Activated CD8-positive, alpha-beta memory T cell treated with anti-CD3 and anti-CD28 coated beads, Interleukin-2, amount 50 U/mL, for 1 hour (primary cell): ENCODE measurements at regions not wholly inside any gene's neighbourhood (a gene's known extent, or its start where the extent isn't known, plus 50 kb on each side); places are given as distances from the start of the nearest gene placed in this dataset.
"Not testable (repeated sequence)": the region's sequence is repeated elsewhere in the genome, so short reads cannot be mapped to it uniquely, and the experiment has no call there.

Experiments
- DNase-seq: peaks from one replicate; pipeline ENCODE4 v3.0.0-alpha.2; 2020; ENCODE audit errors: extremely low read depth

GRCh38 chr6:15904651-15905376 lies 224.1 kb upstream of the MYLIP start:
- no peak for DNase-seq

GRCh38 chr6:15901141-15902115 lies 227.5 kb upstream of the MYLIP start:
- no peak for DNase-seq

DNA sequence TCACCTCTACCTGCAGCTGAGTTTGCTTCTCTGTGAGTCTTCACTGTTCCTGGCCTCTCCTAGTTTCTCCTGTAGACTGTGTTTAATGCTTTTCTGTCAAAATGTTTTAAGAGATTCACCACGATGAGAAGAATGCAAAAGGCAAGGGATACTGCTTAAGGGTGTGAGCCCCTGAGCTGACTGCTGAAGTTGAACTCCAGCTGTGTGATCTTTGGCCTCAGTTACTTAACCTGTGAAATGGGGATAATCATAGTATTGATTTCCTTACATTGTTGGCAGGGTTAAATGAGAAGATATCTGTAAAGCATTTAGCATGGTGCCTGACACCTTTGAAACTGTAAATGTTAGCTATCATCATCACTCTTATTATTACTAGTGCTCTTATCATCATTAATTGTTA lies 230.2 kb upstream of the MYLIP start:
- DNase-seq = no peak

DNA sequence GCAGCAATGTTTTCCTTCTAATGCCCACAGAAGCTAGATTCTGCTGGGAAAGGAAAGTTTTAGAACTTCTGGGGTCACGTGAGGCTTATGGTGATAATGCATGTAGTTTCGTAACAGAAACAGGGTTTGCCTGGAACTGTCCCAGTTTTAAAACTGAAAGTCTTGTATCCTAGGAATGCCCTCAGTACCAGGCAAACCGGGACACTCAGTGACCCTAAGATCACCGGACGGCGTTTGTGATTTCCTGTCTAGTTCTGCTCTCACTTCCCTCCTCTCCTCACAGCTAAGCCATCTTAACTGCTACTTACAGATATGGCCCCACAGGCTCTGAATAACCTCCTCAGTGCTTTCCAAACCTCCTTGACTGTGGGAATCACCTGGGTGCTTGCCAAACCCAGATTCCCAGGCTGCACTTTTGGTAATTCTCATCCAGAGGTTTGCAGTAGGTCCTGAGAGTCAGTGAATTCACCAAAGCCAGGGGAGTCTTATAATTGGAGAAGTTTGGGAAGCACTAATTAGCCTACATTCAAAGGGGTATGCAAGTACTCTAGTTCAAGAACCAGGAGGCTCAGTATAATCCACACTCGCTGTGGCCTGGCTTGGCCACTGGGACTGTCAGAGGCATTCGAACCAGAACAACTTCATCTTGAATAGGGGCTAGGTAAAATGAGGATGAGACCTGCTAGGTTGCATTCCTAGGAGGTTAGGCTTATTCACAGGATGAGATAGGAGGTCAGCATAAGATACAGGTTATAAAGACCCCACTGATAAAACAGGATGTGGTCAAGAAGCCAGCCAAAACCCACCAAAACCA lies 231.6 kb upstream of the MYLIP start:
- DNase-seq = no peak

DNA sequence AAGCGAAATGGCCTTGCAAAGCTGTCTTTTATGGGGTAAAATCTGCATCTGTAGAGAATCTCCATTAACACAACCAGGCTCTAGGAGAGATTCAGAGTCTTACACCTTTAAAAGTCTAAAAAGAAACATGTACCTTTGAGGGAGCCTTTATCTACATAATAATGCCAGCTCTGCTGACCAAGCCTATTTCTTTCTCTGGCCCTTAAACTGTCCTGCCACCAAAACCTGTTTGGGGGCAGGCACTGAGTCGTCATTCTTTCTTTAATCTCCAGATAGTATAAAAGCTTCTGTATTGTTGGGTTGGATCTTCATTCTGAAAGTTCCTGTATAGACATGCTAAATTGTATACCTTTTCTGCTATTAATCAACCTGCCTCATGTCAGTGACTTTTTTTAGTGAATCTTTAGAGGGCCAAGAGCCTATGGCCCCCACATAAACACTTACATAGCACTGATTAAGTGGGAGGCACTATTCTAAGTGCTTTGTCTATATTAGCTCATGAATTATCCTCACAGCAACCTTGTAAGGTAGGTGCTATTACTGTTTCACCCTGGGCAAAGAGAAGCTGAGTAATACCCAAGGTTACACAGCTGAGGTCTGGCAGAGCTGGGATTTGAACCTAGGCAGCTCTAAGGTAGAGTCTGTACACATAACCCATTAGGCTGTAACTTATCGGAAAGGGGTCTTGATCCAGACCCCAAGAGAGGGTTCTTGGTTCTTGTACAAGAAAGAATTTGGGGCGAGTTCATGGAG lies 232.3 kb upstream of the DTNBP1 start:
- DNase-seq = no peak

DNA sequence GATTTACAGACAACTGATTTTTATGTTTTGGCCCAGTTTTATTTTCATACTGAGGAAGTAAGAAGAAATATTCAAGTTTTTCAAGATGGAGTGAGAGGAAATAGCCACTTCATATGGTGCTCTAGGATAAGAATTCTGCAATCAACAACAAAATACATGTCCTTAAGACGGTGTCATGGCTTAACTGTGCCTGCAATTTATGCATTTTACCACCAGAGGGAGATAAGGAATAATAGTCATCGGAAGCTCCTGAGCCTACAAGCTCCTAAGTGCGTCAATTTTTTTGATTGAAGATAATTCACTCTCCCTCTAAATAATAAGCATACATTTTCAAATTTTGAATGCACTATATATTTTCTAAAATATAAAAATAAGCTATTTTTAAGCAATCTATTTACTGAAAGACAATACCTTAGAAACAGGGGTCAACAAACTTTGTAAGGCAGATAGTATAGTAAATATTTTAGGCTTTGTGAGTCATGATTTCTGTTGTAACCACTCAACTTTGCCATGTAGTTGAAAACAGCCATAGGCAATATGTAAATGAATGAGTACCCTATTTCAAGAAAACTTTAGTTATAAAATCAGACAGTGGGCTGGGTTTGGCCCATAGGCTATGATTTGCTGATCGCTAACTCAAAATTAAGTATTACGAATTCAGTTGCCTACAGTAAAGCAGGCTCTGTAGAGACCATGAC lies 230.9 kb upstream of the DTNBP1 start:
- DNase-seq = no peak

- no peak for DNase-seq
Measured at GRCh38 chr6:15892369-15892768, 229.5 kb upstream of the DTNBP1 start.

DNA sequence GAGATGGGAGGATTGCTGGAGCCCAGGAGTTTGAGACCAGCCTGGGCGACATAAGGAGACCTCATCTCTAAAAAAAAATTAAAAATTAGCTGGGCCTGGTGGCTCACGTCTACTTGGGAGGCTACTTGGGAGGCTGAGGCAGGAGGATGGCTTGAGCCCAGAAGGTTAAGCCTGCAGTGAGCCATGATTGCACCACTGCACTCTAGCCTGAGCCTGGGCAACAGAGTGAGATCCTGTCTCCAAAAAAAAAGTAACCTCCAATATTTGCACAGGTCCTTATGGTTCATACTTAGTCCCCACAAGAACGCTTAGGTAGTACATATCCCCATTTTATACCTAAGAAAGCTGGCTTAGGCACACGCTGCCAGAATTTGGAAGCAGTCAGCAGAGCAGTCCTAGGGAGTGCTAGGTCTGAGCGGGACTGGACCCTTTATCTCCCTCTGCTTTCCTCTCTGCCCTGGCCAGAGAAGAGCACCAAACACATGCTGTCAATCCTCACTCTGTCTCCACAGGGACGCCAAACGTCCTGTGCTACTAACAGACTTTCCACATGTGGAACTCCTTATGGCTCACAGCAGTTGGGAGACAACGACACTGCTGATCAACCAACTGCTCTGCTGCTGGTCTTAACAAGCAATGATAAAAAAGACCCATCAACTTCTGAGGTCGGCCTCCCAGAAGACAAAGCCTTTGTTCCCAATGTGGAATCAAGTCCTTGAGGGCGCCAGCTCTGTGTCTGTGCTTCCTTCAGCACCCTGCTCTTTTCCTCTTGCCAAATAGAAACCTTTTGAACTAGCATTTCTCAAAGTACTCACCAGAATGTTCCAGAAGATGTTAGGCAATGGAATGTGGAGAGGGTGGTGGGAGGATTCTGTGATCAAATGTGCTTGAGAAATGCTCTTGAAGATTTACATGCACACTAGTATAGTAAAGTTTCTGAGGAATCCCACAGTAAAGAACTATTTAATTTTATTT lies 226.3 kb upstream of the DTNBP1 start:
- DNase-seq = no peak

- no peak for DNase-seq
Measured at GRCh38 chr6:15887491-15888461, 224.9 kb upstream of the DTNBP1 start.

- DNase-seq = no peak
Measured at GRCh38 chr6:15885624-15886023, 222.8 kb upstream of the DTNBP1 start.

DNA sequence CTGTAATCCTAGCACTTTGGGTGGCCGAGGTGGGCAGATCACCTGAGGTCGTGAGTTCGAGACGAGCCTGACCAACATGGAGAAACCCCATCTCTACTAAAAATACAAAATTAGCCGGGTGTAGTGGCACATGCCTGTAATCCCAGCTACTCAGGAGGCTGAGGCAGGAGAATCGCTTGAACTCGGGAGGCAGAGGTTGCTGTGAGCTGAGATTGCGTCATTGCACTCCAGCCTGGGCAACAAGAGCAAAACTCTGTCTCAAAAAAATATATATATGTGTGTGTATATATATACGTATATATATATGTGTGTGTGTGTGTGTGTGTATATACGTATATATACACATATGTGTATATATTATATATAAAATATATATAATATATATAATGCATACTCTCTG lies 220.8 kb upstream of the DTNBP1 start:
- DNase-seq = not testable (repeated sequence)

- DNase-seq = no peak
Measured at GRCh38 chr6:15882915-15883314, 220.1 kb upstream of the DTNBP1 start.

DNA sequence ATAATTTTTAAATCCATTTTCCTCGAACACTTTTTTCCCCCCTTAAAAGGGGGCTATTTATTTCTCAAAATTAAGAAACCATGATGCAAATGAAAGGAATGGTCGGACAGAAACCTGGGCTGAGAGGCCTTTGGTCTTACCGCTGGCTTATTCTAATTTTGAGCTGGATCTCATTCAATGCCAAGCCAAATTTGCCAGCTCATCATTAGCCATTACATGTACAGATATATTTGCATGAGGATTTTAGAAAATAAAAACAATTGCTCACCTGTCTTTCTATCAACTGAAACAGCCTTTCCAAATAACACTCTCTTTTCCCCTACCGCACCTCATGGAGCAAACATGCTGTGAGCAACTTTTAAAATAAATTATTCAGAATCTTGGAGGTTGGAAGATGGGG lies 219.5 kb upstream of the DTNBP1 start:
- DNase-seq = no peak

DNA sequence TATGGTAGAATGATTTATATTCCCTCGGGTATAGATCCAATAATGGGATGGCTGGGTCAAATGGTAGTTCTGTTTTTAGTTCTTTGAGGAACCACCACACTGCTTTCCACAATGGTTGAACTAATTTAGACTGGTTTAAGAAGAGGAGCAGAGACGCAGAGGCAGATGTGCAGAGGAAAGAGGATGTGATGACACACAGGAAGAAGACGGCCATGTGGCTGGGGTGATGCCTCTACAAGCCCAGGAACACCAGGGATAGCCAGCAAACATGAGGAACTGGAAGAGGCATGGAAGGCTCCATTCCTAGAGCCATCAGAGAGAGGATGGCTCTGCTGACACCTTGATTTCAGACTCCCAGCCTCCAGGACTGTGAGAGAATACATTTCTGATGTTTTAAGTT lies 218.3 kb upstream of the DTNBP1 start:
- no peak for DNase-seq

DNA sequence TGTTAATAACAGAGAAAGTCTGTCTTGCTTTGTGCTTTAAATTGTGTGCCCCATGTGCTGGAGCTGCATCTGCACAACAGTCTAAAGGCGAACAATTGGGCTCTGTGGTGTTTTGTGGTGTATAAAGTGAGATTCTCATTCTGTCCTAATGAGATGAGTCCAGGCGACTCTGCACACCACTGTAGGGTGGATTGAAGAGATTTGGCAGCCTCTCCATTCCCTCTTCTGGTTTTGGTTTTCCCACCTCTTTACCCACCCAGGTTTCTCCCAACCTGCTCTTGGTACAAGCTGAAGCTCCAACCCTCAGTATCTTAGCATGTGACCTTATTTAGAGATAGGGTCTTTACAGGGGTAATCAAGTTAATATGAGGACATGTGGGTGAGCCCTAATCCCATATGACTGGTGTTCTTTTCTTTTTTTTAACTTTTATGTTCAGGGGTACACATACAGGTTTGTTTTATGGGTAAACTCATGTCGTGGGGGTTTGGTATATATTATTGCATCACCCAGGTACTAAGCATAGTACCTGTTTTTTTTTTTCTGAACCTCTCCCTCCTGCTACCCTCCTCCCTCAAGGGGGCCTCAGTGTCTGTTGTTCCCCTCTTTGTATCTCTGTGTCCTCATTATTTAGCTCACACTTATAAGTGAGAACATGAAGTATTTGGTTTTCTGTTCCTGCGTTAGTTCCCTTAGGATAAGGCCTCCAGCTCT lies 217.6 kb upstream of the DTNBP1 start:
- no peak for DNase-seq

GRCh38 chr6:15879371-15880261 lies 216.8 kb upstream of the DTNBP1 start:
- DNase-seq = no peak

DNA sequence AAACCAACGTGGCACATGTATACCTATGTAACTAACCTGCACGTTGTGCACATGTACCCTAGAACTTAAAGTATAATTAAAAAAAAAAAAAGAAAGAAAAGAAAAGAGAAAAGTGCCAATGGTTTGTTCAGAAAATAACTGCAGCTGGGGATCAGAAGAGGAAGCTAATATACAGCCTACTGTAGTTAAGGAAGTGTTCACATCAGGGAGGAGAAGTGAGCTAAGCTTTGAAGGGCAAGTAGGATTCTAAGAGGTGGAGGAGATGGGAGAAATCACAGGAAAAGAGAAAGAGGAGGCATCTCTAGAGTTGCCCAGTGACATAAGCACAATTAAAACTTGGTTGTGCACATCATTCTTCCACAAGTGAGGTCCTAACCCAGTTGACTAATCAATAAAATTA lies 214.4 kb upstream of the DTNBP1 start:
- DNase-seq = no peak
